Neural cell (in vitro differentiated cells): ENCODE measurements at regions not wholly inside any gene's neighbourhood (a gene's known extent, or its start where the extent isn't known, plus 50 kb on each side); places are given as distances from the start of the nearest gene placed in this dataset.

Experiments
- EZH2 ChIP-seq: fragments of 200-600, 300-800 bp; shearing (Covaris generic), sonication (generic); IDR thresholded peaks from 2 replicates; pipeline ENCODE4 v1.6.1; 2014; ENCODE audit warnings: antibody characterized with exemption, low read length, borderline replicate concordance, mild to moderate bottlenecking; ENCODE audit not compliant: insufficient read depth, poor library complexity, severe bottlenecking
- MXI1 ChIP-seq: fragments of 450-650 bp; conservative IDR thresholded peaks from 2 replicates; pipeline ENCODE4 v1.6.1; 2014; ENCODE audit warnings: antibody characterized with exemption, mild to moderate bottlenecking; ENCODE audit not compliant: poor library complexity, severe bottlenecking
- TF ChIP-seq, protein P1 (sequence below): fragments of 450-650 bp; IDR thresholded peaks from 2 replicates; pipeline ENCODE4 v1.5.1; 2014; ENCODE audit warnings: antibody characterized with exemption, mild to moderate bottlenecking, moderate library complexity; ENCODE audit not compliant: poor library complexity, severe bottlenecking

GRCh38 chrX:125680366-125680765 is 360.7 kb downstream of the TEX13C start:
- TF ChIP-seq MXI1 (no peak), EZH2 (no peak)
- TF ChIP-seq, protein P1, sequence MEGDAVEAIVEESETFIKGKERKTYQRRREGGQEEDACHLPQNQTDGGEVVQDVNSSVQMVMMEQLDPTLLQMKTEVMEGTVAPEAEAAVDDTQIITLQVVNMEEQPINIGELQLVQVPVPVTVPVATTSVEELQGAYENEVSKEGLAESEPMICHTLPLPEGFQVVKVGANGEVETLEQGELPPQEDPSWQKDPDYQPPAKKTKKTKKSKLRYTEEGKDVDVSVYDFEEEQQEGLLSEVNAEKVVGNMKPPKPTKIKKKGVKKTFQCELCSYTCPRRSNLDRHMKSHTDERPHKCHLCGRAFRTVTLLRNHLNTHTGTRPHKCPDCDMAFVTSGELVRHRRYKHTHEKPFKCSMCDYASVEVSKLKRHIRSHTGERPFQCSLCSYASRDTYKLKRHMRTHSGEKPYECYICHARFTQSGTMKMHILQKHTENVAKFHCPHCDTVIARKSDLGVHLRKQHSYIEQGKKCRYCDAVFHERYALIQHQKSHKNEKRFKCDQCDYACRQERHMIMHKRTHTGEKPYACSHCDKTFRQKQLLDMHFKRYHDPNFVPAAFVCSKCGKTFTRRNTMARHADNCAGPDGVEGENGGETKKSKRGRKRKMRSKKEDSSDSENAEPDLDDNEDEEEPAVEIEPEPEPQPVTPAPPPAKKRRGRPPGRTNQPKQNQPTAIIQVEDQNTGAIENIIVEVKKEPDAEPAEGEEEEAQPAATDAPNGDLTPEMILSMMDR, result no peak
